ENCODE measurements at regions not wholly inside any gene's neighbourhood (a gene's known extent, or its start where the extent isn't known, plus 50 kb on each side); places are given as distances from the start of the nearest gene placed in this dataset.
"Not testable (repeated sequence)": the region's sequence is repeated elsewhere in the genome, so short reads cannot be mapped to it uniquely, and the experiment has no call there.

- ChIA-PET POLR2A (no interaction called here), CTCF (interaction anchor here (1.0 to 1.2 kb wide), 2 partner anchors 9 to 13 kb away, joined by 3 read pairs; no protein-coding TSS in a partner anchor)
- TF ChIP-seq CTCF (IDR thresholded peaks at IDR 0.05; ENCODE audit: control extremely low read depth, extremely low read depth, low read depth, missing control alignments): no peak
- DNase-seq (ENCODE audit: extremely low spot score): no peak
These were observed 150.0 kb upstream of the NEBL start for GRCh38 chr10:21047096-21047495.

GRCh38 chr10:21043044-21043443 lies 145.9 kb upstream of the NEBL start:
- CTCF ChIA-PET: no interaction called here
- DNase-seq (ENCODE audit: extremely low spot score): no peak
- POLR2A ChIA-PET: no interaction called here
- TF ChIP-seq CTCF (IDR thresholded peaks at IDR 0.05; ENCODE audit: control extremely low read depth, extremely low read depth, low read depth, missing control alignments): no peak

GRCh38 chr10:21042536-21042935 lies 145.4 kb upstream of the NEBL start:
- POLR2A ChIA-PET: no interaction called here
- DNase-seq (ENCODE audit: extremely low spot score): no peak
- no peak for TF ChIP-seq CTCF (IDR thresholded peaks at IDR 0.05; ENCODE audit: control extremely low read depth, extremely low read depth, low read depth, missing control alignments)
- CTCF ChIA-PET: no interaction called here

GRCh38 chr10:21041763-21042458 lies 144.8 kb upstream of the NEBL start:
- CTCF ChIA-PET: interaction anchor here (1.1 kb wide), 1 partner anchor 37 kb away, joined by 3 read pairs; no protein-coding TSS in a partner anchor
- POLR2A ChIA-PET: no interaction called here
- no peak for DNase-seq (ENCODE audit: extremely low spot score)
- no peak for TF ChIP-seq CTCF (IDR thresholded peaks at IDR 0.05; ENCODE audit: control extremely low read depth, extremely low read depth, low read depth, missing control alignments)

GRCh38 chr10:21039721-21040120 lies 142.6 kb upstream of the NEBL start:
- CTCF ChIA-PET: no interaction called here
- POLR2A ChIA-PET: interaction anchor here (0.6 kb wide), 1 partner anchor 1644 kb away, joined by 7 read pairs; no protein-coding TSS in a partner anchor
- TF ChIP-seq CTCF (IDR thresholded peaks at IDR 0.05; ENCODE audit: control extremely low read depth, extremely low read depth, low read depth, missing control alignments): no peak
- no peak for DNase-seq (ENCODE audit: extremely low spot score)

GRCh38 chr10:21036757-21037156 lies 139.6 kb upstream of the NEBL start:
- DNase-seq (ENCODE audit: extremely low spot score): no peak
- POLR2A ChIA-PET: no interaction called here
- TF ChIP-seq CTCF (IDR thresholded peaks at IDR 0.05; ENCODE audit: control extremely low read depth, extremely low read depth, low read depth, missing control alignments): no peak
- CTCF ChIA-PET: interaction anchor here (0.7 kb wide), 1 partner anchor 16 kb away, joined by 3 read pairs; no protein-coding TSS in a partner anchor

GRCh38 chr10:21034770-21035169 lies 137.7 kb upstream of the NEBL start:
- CTCF ChIA-PET, POLR2A ChIA-PET: not testable (repeated sequence)

More at GRCh38 chr10:21034770-21035169, 137.7 kb upstream of the NEBL start:
- DNase-seq (ENCODE audit: extremely low spot score): not testable (repeated sequence)

Measured in GM10248 (cell line).